Erythroblast (primary cell): ENCODE measurements at regions not wholly inside any gene's neighbourhood (a gene's known extent, or its start where the extent isn't known, plus 50 kb on each side); places are given as distances from the start of the nearest gene placed in this dataset.
"Not testable (repeated sequence)": the region's sequence is repeated elsewhere in the genome, so short reads cannot be mapped to it uniquely, and the experiment has no call there.

ENCODE experiments used
- GATA1 ChIP-seq: IDR thresholded peaks from 2 replicates; pipeline ENCODE4 v1.6.1; 2011; ENCODE audit warnings: low read depth, mild to moderate bottlenecking, control low read depth, low read length, moderate library complexity
- POLR2A ChIP-seq: IDR thresholded peaks from 2 replicates; pipeline ENCODE4 v1.6.1; 2011; ENCODE audit warnings: mild to moderate bottlenecking, low read length

GRCh38 chr10:46718014-46718413, 139.1 kb downstream of the SYT15 start:
- not testable (repeated sequence) for TF ChIP-seq POLR2A, GATA1
